ENCODE measurements at regions not wholly inside any gene's neighbourhood (a gene's known extent, or its start where the extent isn't known, plus 50 kb on each side); places are given as distances from the start of the nearest gene placed in this dataset.

DNA sequence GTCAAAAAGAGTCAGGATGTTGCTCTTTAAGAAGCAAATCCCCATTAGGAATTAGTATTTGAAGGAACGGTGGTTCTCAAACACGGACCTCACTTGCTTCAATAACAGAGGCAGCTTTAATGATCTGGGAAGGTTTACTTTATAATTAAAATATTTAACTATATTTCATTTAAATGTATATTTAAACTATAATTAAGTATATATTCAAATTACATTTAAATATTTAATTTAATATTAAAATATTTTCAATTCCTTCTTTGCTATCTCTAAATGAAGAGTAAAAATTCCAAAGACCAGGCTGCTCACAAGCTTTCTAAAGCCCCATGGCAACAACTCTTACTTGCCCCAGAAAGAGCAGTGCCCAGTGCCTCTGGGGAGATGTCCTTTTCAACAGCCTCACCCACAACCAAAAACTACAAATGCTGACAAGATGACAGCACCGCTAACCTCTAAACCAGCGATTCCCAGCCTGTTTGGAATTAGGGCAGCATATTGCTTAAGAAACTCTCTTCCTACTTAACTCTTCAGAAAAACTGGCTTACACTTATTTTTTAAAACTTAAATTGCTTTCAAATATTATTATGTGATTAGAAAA lies 62.9 kb upstream of the POU3F3 start:
- no peak for DNase-seq (ENCODE audit: low spot score in 2 of 2)
- TF ChIP-seq, protein P1, sequence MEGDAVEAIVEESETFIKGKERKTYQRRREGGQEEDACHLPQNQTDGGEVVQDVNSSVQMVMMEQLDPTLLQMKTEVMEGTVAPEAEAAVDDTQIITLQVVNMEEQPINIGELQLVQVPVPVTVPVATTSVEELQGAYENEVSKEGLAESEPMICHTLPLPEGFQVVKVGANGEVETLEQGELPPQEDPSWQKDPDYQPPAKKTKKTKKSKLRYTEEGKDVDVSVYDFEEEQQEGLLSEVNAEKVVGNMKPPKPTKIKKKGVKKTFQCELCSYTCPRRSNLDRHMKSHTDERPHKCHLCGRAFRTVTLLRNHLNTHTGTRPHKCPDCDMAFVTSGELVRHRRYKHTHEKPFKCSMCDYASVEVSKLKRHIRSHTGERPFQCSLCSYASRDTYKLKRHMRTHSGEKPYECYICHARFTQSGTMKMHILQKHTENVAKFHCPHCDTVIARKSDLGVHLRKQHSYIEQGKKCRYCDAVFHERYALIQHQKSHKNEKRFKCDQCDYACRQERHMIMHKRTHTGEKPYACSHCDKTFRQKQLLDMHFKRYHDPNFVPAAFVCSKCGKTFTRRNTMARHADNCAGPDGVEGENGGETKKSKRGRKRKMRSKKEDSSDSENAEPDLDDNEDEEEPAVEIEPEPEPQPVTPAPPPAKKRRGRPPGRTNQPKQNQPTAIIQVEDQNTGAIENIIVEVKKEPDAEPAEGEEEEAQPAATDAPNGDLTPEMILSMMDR (IDR thresholded peaks at IDR 0.05), result no peak
- TF ChIP-seq POLR2A (IDR thresholded peaks at IDR 0.05), result no peak
- TF ChIP-seq POLR2AphosphoS5 (IDR thresholded peaks at IDR 0.05), result no peak
- no peak for TF ChIP-seq EP300 (IDR thresholded peaks at IDR 0.05)
- 69% methylated on average over 4 of the region's 4 CpGs for WGBS
- Histone ChIP-seq H3K27me3 (peaks cover 6% of the 10 kb centered on the region), H3K4me3 (no peak overlapping the region), H3K27ac (no peak overlapping the region), H3K4me1 (no peaks in the 10 kb centered on the region), H3K36me3 (no peaks in the 10 kb centered on the region), H3K9me3 (no peaks in the 10 kb centered on the region)

DNA sequence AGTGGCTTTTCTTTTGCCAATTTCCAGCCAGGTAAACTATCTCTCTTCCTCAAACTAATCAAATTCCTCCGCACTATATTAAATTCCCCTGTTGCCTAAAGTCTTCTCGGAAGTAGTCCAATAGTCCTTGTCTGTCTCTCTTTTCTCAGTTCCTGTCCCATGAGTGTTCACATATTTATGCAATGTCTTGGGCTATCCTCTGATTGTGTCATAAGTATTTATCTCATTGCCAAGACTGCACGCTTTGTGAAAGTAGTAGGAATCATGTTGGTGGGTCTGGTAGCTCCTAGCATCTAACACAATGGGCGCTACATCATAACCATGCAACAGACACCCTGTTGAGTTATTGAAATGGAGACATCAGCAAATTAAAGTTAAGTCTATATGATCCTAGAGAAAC lies 59.9 kb upstream of the POU3F3 start:
- no peaks in the 10 kb centered on the region for H3K4me1 ChIP-seq
- DNase-seq (ENCODE audit: low spot score in 2 of 2), result no peak
- H3K4me3 ChIP-seq, result no peak overlapping the region
- TF ChIP-seq POLR2AphosphoS5 (IDR thresholded peaks at IDR 0.05) (no peak), EP300 (IDR thresholded peaks at IDR 0.05) (no peak), POLR2A (IDR thresholded peaks at IDR 0.05) (no peak)
- TF ChIP-seq, protein P1 (IDR thresholded peaks at IDR 0.05), result no peak
- no peak overlapping the region for H3K27ac ChIP-seq
- H3K36me3 ChIP-seq, result no peaks in the 10 kb centered on the region
- 82% methylated on average over 4 of the region's 4 CpGs for WGBS
- H3K9me3 ChIP-seq, result no peaks in the 10 kb centered on the region
- peaks cover 3% of the 10 kb centered on the region for H3K27me3 ChIP-seq

DNA sequence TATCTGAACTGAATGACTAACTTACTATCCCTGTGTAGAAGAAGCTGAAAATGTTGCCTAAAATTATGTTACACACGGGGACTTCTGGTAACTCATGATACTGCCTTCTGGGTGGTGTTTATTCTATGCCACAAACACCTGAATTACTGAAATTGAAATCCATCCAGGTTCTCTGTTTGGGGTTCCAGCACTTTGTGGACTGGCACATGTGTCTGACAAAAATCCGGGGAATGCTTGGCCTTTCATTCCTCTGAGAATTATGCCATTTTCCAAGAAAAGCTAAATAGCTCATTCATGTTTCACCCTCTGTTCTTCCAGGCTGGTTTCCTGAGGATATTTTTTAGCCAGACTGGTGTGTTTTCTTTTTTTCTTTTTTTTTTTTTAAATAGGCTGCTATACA lies 59.5 kb upstream of the POU3F3 start:
- Histone ChIP-seq H3K36me3 (no peaks in the 10 kb centered on the region), H3K27me3 (peaks cover 3% of the 10 kb centered on the region), H3K4me1 (no peaks in the 10 kb centered on the region), H3K27ac (no peak overlapping the region), H3K9me3 (no peaks in the 10 kb centered on the region), H3K4me3 (no peak overlapping the region)
- 60% methylated on average over 2 of the region's 2 CpGs for WGBS
- DNase-seq (ENCODE audit: low spot score in 2 of 2), result no peak
- TF ChIP-seq POLR2AphosphoS5 (IDR thresholded peaks at IDR 0.05), result no peak
- no peak for TF ChIP-seq EP300 (IDR thresholded peaks at IDR 0.05)
- no peak for TF ChIP-seq POLR2A (IDR thresholded peaks at IDR 0.05)
- TF ChIP-seq, protein P1 (IDR thresholded peaks at IDR 0.05), result no peak
